ENCODE measurements at regions not wholly inside any gene's neighbourhood (a gene's known extent, or its start where the extent isn't known, plus 50 kb on each side); places are given as distances from the start of the nearest gene placed in this dataset.

DNA sequence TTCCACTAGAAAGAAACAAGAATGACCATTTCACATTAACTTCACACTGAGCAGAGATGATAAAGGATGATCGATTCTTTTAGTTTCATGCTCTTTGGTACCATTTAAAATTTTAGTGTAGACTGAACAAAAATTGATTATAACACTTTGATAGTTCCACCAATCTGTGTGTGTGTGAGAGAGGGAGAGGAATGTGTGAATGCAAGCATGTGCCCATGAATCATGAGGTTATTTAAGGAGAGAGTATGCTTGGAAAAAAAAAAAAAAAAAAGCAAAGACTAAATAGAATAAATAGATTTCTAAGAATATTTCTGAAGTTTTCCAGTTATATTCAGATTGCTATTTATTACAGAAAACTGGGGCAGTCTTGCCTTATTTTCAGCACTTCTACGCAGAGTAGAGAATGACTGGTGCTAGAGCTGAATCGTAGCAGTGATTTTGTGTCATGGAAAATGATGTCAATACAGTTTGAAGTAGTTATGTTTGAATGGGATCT lies 900.8 kb downstream of the SLC4A3 start:
- no peaks in the 10 kb centered on the region for H3K4me1 Mint-ChIP-seq (ENCODE audit: low read depth, unreplicated experiment)
- H3K27me3 Mint-ChIP-seq (ENCODE audit: unreplicated experiment): peaks cover 3% of the 10 kb centered on the region
- no peak overlapping the region for H3K27ac Mint-ChIP-seq (ENCODE audit: unreplicated experiment)
- peaks cover 6% of the 10 kb centered on the region for H3K36me3 Mint-ChIP-seq (ENCODE audit: unreplicated experiment)
- TF ChIP-seq, protein P1, sequence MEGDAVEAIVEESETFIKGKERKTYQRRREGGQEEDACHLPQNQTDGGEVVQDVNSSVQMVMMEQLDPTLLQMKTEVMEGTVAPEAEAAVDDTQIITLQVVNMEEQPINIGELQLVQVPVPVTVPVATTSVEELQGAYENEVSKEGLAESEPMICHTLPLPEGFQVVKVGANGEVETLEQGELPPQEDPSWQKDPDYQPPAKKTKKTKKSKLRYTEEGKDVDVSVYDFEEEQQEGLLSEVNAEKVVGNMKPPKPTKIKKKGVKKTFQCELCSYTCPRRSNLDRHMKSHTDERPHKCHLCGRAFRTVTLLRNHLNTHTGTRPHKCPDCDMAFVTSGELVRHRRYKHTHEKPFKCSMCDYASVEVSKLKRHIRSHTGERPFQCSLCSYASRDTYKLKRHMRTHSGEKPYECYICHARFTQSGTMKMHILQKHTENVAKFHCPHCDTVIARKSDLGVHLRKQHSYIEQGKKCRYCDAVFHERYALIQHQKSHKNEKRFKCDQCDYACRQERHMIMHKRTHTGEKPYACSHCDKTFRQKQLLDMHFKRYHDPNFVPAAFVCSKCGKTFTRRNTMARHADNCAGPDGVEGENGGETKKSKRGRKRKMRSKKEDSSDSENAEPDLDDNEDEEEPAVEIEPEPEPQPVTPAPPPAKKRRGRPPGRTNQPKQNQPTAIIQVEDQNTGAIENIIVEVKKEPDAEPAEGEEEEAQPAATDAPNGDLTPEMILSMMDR (IDR thresholded peaks at IDR 0.05; ENCODE audit: partially characterized antibody, unreplicated experiment): no peak
- no peak for DNase-seq
- H3K4me3 Mint-ChIP-seq (ENCODE audit: unreplicated experiment): no peak overlapping the region
- H3K9me3 Mint-ChIP-seq (ENCODE audit: unreplicated experiment): no peaks in the 10 kb centered on the region

DNA sequence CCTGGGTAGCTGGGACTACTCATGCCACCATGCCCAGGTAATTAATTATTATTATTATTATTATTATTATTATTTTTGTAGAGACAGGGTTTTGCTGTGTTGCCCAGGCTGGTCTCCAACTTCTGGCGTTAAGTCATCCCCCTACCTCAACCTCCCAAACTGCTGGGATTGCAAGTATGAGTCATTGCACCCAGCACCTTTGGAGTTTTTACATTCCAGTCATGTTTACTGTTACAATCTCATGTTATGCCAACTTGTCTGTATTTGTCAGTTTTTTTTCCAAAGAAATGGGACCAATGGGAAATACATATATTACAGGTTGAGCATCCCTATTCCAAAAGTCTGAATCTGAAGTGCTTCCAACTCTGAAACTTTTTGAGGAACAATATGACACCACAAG lies 903.8 kb downstream of the SLC4A3 start:
- TF ChIP-seq, protein P1 (IDR thresholded peaks at IDR 0.05; ENCODE audit: partially characterized antibody, unreplicated experiment): no peak
- Mint-ChIP-seq H3K4me1 (ENCODE audit: low read depth, unreplicated experiment) (peaks cover 2% of the 10 kb centered on the region), H3K27ac (ENCODE audit: unreplicated experiment) (no peak overlapping the region), H3K27me3 (ENCODE audit: unreplicated experiment) (peaks cover 3% of the 10 kb centered on the region), H3K4me3 (ENCODE audit: unreplicated experiment) (no peak overlapping the region), H3K9me3 (ENCODE audit: unreplicated experiment) (no peaks in the 10 kb centered on the region), H3K36me3 (ENCODE audit: unreplicated experiment) (peaks cover 13% of the 10 kb centered on the region)
- no peak for DNase-seq

DNA sequence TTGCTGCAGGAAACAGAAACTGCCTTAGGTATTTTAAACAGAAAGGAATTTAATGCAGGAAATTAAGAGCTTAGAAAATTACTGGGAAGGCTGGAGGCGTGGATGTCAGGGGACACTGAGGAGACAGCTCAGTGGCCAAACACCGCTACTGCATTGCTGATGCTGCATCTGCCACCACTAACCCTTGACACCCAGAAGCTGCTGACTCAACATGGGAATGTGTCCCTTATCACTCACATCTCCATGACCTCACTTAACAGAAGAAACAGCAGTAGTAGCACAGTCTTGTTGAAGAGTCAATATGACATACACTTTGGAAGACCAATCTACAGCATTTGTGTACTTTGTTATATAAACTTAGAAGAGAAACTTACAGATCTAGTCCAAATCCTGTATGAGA lies 906.1 kb downstream of the SLC4A3 start:
- TF ChIP-seq, protein P1 (IDR thresholded peaks at IDR 0.05; ENCODE audit: partially characterized antibody, unreplicated experiment): peak; percentile 66
- Mint-ChIP-seq H3K27ac (ENCODE audit: unreplicated experiment) (peak overlapping the region; percentile 18), H3K4me3 (ENCODE audit: unreplicated experiment) (no peak overlapping the region), H3K4me1 (ENCODE audit: low read depth, unreplicated experiment) (peaks cover 2% of the 10 kb centered on the region), H3K9me3 (ENCODE audit: unreplicated experiment) (peaks cover 2% of the 10 kb centered on the region), H3K27me3 (ENCODE audit: unreplicated experiment) (peaks cover 3% of the 10 kb centered on the region), H3K36me3 (ENCODE audit: unreplicated experiment) (peaks cover 13% of the 10 kb centered on the region)
- peak; percentile 44 for DNase-seq

DNA sequence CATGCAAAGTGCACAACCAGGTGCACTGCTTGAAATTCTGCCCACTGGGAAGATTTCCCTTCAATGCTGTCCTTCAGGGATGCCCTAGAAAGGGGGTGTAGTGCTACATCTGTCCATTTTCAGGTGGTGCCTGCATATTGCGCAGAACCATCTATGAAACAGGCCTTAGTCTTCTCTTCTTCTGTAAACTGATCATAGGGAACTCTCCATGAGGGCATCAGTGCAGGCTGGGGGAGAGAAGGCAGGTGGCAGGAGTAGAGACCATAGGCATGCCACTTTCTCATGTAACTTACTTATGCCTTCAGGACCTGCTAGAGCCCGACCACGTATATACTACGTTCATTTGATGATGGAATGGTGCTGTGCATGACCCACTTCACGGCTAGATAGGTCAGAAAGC lies 912.1 kb downstream of the SLC4A3 start:
- no peak overlapping the region for H3K27ac Mint-ChIP-seq (ENCODE audit: unreplicated experiment)
- no peaks in the 10 kb centered on the region for H3K4me1 Mint-ChIP-seq (ENCODE audit: low read depth, unreplicated experiment)
- peaks cover 3% of the 10 kb centered on the region for H3K9me3 Mint-ChIP-seq (ENCODE audit: unreplicated experiment)
- TF ChIP-seq, protein P1 (IDR thresholded peaks at IDR 0.05; ENCODE audit: partially characterized antibody, unreplicated experiment): no peak
- DNase-seq: no peak
- H3K4me3 Mint-ChIP-seq (ENCODE audit: unreplicated experiment): no peak overlapping the region
- peaks cover 19% of the 10 kb centered on the region for H3K36me3 Mint-ChIP-seq (ENCODE audit: unreplicated experiment)
- peaks cover 2% of the 10 kb centered on the region for H3K27me3 Mint-ChIP-seq (ENCODE audit: unreplicated experiment)

- TF ChIP-seq, protein P1 (IDR thresholded peaks at IDR 0.05; ENCODE audit: partially characterized antibody, unreplicated experiment): no peak
- H3K27ac Mint-ChIP-seq (ENCODE audit: unreplicated experiment): no peak overlapping the region
- H3K27me3 Mint-ChIP-seq (ENCODE audit: unreplicated experiment): peaks cover 2% of the 10 kb centered on the region
- peaks cover 12% of the 10 kb centered on the region for H3K36me3 Mint-ChIP-seq (ENCODE audit: unreplicated experiment)
- H3K9me3 Mint-ChIP-seq (ENCODE audit: unreplicated experiment): peaks cover 1% of the 10 kb centered on the region
- no peak overlapping the region for H3K4me3 Mint-ChIP-seq (ENCODE audit: unreplicated experiment)
- DNase-seq: no peak
- no peaks in the 10 kb centered on the region for H3K4me1 Mint-ChIP-seq (ENCODE audit: low read depth, unreplicated experiment)
These were observed 916.6 kb downstream of the SLC4A3 start for GRCh38 chr2:220544049-220544448.
